Liver (tissue), 8 donors: ENCODE measurements at regions not wholly inside any gene's neighbourhood (a gene's known extent, or its start where the extent isn't known, plus 50 kb on each side); places are given as distances from the start of the nearest gene placed in this dataset.
"Not testable (repeated sequence)": the region's sequence is repeated elsewhere in the genome, so short reads cannot be mapped to it uniquely, and the experiment has no call there.

Source experiments
- DNase-seq: peaks from one replicate; pipeline ENCODE4 v3.0.0-alpha.2; 2017; ENCODE audit warnings: low spot score
- H3K27ac ChIP-seq, 2 donors: one replicate each; pipeline ENCODE4 v1.7.0; 2013; ENCODE audit warnings: inconsistent platforms in 2 of 2, low read length in 2 of 2, control low read depth in 1 of 2, low read depth in 1 of 2, mild to moderate bottlenecking in 1 of 2
- H3K27me3 ChIP-seq, 4 donors: one replicate each; pipeline versions ENCODE4 v1.6.1 to v1.7.0; 2013; ENCODE audit warnings: low read length in 3 of 4, inconsistent platforms in 1 of 4, mild to moderate bottlenecking in 1 of 4, moderate library complexity in 1 of 4; ENCODE audit not compliant: control insufficient read depth in 4 of 4, insufficient read depth in 4 of 4
- H3K36me3 ChIP-seq, 4 donors: one replicate each; pipeline versions ENCODE4 v1.6.1 to v1.7.0; 2013; ENCODE audit warnings: low read length in 3 of 4, mild to moderate bottlenecking in 3 of 4, low read depth in 1 of 4, moderate library complexity in 1 of 4; ENCODE audit not compliant: control insufficient read depth in 4 of 4, insufficient read depth in 3 of 4
- H3K4me1 ChIP-seq, 4 donors: one replicate each; pipeline versions ENCODE4 v1.6.1 to v1.7.0; 2013; ENCODE audit warnings: low read length in 3 of 4, mild to moderate bottlenecking in 3 of 4, moderate library complexity in 1 of 4; ENCODE audit not compliant: control insufficient read depth in 4 of 4, insufficient read depth in 4 of 4
- H3K4me3 ChIP-seq, 3 donors: one replicate each; pipeline versions ENCODE4 v1.6.1 to v1.7.0; 2013; ENCODE audit warnings: low read length in 3 of 3, control low read depth in 1 of 3, low read depth in 1 of 3, mild to moderate bottlenecking in 1 of 3
- H3K9ac ChIP-seq, 2 donors: one replicate each; pipeline ENCODE4 v1.7.0; 2013; ENCODE audit warnings: low read length in 2 of 2, mild to moderate bottlenecking in 2 of 2, moderate library complexity in 2 of 2, control low read depth in 1 of 2, low read depth in 1 of 2
- H3K9me3 ChIP-seq, 4 donors: one replicate each; pipeline versions ENCODE4 v1.6.1 to v1.7.0; 2013; ENCODE audit warnings: low read length in 3 of 4; ENCODE audit not compliant: control insufficient read depth in 4 of 4
- ATF3 ChIP-seq: IDR thresholded peaks from 2 replicates; pipeline ENCODE4 v1.6.1; 2016; ENCODE audit warnings: antibody characterized with exemption
- FOXA1 ChIP-seq: IDR thresholded peaks from 2 replicates; pipeline ENCODE4 v1.6.1; 2016; ENCODE audit warnings: antibody characterized with exemption
- FOXA2 ChIP-seq: IDR thresholded peaks from 2 replicates; pipeline ENCODE4 v1.6.1; 2016; ENCODE audit warnings: antibody characterized with exemption
- HNF4A ChIP-seq, 2 donors: conservative IDR thresholded peaks; 2 replicates each; pipeline ENCODE4 v1.6.1; 2016; ENCODE audit warnings: antibody characterized with exemption in 2 of 2, mild to moderate bottlenecking in 2 of 2
- HNF4G ChIP-seq: IDR thresholded peaks from 2 replicates; pipeline ENCODE4 v1.6.1; 2016; ENCODE audit warnings: antibody characterized with exemption
- NR2F2 ChIP-seq: IDR thresholded peaks from 2 replicates; pipeline ENCODE4 v1.6.1; 2016; ENCODE audit warnings: antibody characterized with exemption
- RAD21 ChIP-seq, 2 donors: IDR thresholded peaks; 2 replicates each; pipeline ENCODE4 v1.6.1; 2016; ENCODE audit warnings: antibody characterized with exemption in 2 of 2, mild to moderate bottlenecking in 2 of 2
- RXRA ChIP-seq, 2 donors: IDR thresholded peaks; 2 replicates each; pipeline ENCODE4 v1.6.1; 2017 to 2018; ENCODE audit warnings: antibody characterized with exemption in 2 of 2, mild to moderate bottlenecking in 1 of 2
- SP1 ChIP-seq: IDR thresholded peaks from 2 replicates; pipeline ENCODE4 v1.6.1; 2018; ENCODE audit warnings: antibody characterized with exemption, mild to moderate bottlenecking
- TAF1 ChIP-seq: conservative IDR thresholded peaks from 2 replicates; pipeline ENCODE4 v1.6.1; 2016; ENCODE audit warnings: antibody characterized with exemption, mild to moderate bottlenecking
- YY1 ChIP-seq: IDR thresholded peaks from 2 replicates; pipeline ENCODE4 v1.6.1; 2016; ENCODE audit warnings: antibody characterized with exemption, mild to moderate bottlenecking
- WGBS: extraction: QIAGEN DNeasy Blood & Tissue Kit; methylation state at CpG from one replicate; pipeline ENCODE4 v1.1.7; 2013; 5-methylcytosine and 5-hydroxymethylcytosine counted together
- TF ChIP-seq, protein P1 (sequence below): fragments of 150-350 bp; IDR thresholded peaks from 2 replicates; pipeline ENCODE4 v1.5.1; 2017; ENCODE audit warnings: improper control_type of control experiment, low read depth, low read length; ENCODE audit not compliant: missing input control
- TF ChIP-seq, protein P2 (sequence below): IDR thresholded peaks from 2 replicates; pipeline ENCODE4 v1.6.1; 2016; ENCODE audit warnings: antibody characterized with exemption, mild to moderate bottlenecking
- donor health status: healthy.
- donor health status: healthy.
- donor health status: healthy.
- donor health status: healthy.
- donor health status: healthy.

DNA sequence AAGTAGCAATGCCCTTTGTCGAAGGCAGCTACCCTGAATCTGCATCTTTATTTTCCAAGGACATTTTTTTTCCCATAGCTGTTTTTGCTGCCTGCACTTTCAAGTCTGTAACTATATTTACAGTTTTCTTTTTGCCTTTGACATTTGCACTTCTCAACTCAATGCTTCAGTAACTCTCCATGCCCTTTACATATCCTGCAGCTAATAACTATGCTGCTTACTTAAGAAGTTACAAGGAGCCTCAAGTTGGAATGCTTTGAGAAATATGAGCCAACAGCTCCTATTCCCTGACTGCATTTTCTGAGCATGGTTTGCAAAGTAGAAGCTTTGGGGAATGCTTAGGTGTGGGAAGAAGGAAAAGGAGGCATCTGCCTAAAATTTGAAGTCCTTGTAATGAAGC is 194.8 kb upstream of the TRPC7 start:
- no peaks in the 10 kb centered on the region for H3K36me3 ChIP-seq
- H3K27me3 ChIP-seq, result peaks cover 0 to 4% (median 0%) of the 10 kb centered on the region in 4 donors
- H3K27ac ChIP-seq, result no peak overlapping the region
- WGBS, result 72% methylated on average over 1 of the region's 1 CpG
- TF ChIP-seq HNF4A (conservative IDR thresholded peaks at IDR 0.05) (no peak), ATF3 (no peak), NR2F2 (no peak), FOXA1 (no peak), FOXA2 (no peak), RXRA (IDR thresholded peaks at IDR 0.05) (no peak), RAD21 (IDR thresholded peaks at IDR 0.05) (no peak), TAF1 (no peak), YY1 (no peak), HNF4G (no peak)
- TF ChIP-seq, protein P1, sequence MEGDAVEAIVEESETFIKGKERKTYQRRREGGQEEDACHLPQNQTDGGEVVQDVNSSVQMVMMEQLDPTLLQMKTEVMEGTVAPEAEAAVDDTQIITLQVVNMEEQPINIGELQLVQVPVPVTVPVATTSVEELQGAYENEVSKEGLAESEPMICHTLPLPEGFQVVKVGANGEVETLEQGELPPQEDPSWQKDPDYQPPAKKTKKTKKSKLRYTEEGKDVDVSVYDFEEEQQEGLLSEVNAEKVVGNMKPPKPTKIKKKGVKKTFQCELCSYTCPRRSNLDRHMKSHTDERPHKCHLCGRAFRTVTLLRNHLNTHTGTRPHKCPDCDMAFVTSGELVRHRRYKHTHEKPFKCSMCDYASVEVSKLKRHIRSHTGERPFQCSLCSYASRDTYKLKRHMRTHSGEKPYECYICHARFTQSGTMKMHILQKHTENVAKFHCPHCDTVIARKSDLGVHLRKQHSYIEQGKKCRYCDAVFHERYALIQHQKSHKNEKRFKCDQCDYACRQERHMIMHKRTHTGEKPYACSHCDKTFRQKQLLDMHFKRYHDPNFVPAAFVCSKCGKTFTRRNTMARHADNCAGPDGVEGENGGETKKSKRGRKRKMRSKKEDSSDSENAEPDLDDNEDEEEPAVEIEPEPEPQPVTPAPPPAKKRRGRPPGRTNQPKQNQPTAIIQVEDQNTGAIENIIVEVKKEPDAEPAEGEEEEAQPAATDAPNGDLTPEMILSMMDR, result no peak
- TF ChIP-seq, protein P2, sequence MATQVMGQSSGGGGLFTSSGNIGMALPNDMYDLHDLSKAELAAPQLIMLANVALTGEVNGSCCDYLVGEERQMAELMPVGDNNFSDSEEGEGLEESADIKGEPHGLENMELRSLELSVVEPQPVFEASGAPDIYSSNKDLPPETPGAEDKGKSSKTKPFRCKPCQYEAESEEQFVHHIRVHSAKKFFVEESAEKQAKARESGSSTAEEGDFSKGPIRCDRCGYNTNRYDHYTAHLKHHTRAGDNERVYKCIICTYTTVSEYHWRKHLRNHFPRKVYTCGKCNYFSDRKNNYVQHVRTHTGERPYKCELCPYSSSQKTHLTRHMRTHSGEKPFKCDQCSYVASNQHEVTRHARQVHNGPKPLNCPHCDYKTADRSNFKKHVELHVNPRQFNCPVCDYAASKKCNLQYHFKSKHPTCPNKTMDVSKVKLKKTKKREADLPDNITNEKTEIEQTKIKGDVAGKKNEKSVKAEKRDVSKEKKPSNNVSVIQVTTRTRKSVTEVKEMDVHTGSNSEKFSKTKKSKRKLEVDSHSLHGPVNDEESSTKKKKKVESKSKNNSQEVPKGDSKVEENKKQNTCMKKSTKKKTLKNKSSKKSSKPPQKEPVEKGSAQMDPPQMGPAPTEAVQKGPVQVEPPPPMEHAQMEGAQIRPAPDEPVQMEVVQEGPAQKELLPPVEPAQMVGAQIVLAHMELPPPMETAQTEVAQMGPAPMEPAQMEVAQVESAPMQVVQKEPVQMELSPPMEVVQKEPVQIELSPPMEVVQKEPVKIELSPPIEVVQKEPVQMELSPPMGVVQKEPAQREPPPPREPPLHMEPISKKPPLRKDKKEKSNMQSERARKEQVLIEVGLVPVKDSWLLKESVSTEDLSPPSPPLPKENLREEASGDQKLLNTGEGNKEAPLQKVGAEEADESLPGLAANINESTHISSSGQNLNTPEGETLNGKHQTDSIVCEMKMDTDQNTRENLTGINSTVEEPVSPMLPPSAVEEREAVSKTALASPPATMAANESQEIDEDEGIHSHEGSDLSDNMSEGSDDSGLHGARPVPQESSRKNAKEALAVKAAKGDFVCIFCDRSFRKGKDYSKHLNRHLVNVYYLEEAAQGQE, result no peak
- no peaks in the 10 kb centered on the region for H3K4me1 ChIP-seq
- peaks cover 0 to 8% (median 4%) of the 10 kb centered on the region in 4 donors for H3K9me3 ChIP-seq
- no peak overlapping the region for H3K9ac ChIP-seq
- no peak overlapping the region for H3K4me3 ChIP-seq
- no peak for DNase-seq

GRCh38 chr5:136559651-136560050 is 194.3 kb upstream of the TRPC7 start:
- 52% methylated on average over 2 of the region's 2 CpGs for WGBS
- no peak for DNase-seq

DNA sequence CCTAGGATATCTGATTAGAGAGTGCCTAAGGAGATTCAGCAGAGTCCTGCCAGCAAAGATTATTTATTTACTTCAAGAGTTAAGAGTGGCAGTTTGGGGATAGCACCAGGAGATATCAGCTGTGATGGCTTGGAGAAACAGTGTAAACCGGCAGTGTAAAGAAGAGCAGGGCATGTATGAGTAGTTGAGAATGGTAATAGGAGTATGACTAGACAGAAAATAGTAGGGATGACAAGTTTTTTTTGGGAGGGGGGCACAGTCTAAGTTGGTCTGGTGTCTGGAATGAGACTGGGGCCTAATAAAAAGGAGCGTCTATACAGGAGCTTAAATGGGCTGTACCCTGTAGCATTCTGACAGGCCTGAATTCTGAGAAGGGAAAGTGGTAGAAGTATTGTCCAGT is 181.8 kb upstream of the TRPC7 start:
- not testable (repeated sequence) for H3K4me3 ChIP-seq, H3K9ac ChIP-seq, H3K4me1 ChIP-seq, H3K36me3 ChIP-seq, H3K27me3 ChIP-seq, H3K27ac ChIP-seq, H3K9me3 ChIP-seq, DNase-seq
- WGBS, result 62% methylated on average over 2 of the region's 2 CpGs

More at GRCh38 chr5:136559651-136560050, 194.3 kb upstream of the TRPC7 start:
- peaks cover 0 to 4% (median 0%) of the 10 kb centered on the region in 4 donors for H3K27me3 ChIP-seq
- no peak overlapping the region for H3K27ac ChIP-seq
- no peak overlapping the region for H3K4me3 ChIP-seq
- no peaks in the 10 kb centered on the region for H3K4me1 ChIP-seq
- TF ChIP-seq SP1, result no peak
- TF ChIP-seq HNF4A (conservative IDR thresholded peaks at IDR 0.05), result no peak
- H3K9me3 ChIP-seq, result peaks cover 0 to 8% (median 5%) of the 10 kb centered on the region in 4 donors
- H3K36me3 ChIP-seq, result no peaks in the 10 kb centered on the region
- H3K9ac ChIP-seq, result no peak overlapping the region

- H3K4me3 ChIP-seq, H3K27me3 ChIP-seq, H3K36me3 ChIP-seq, H3K27ac ChIP-seq, H3K9me3 ChIP-seq, DNase-seq, H3K9ac ChIP-seq, H3K4me1 ChIP-seq: not testable (repeated sequence)
- 64% methylated on average over 3 of the region's 3 CpGs for WGBS
Measured at GRCh38 chr5:136546441-136546840, 181.1 kb upstream of the TRPC7 start.

GRCh38 chr5:136545031-136545430 is 179.7 kb upstream of the TRPC7 start:
- not testable (repeated sequence) for H3K4me1 ChIP-seq, H3K36me3 ChIP-seq, H3K9me3 ChIP-seq, H3K27ac ChIP-seq, H3K27me3 ChIP-seq, DNase-seq, H3K9ac ChIP-seq, H3K4me3 ChIP-seq
- 79% methylated on average over 5 of the region's 5 CpGs for WGBS
